ENCODE measurements at regions not wholly inside any gene's neighbourhood (a gene's known extent, or its start where the extent isn't known, plus 50 kb on each side); places are given as distances from the start of the nearest gene placed in this dataset.

GRCh38 chr9:135023786-135024405 is 63.6 kb upstream of the OLFM1 start:
- Histone ChIP-seq H3K27ac (no peak overlapping the region), H3K9me3 (no peaks in the 10 kb centered on the region), H3K4me3 (ENCODE audit: low read depth in 1 of 2, low read length in 1 of 2) (no peak overlapping the region), H3K4me1 (ENCODE audit: control insufficient read depth in 1 of 2, insufficient read depth in 1 of 2, low read depth in 1 of 2, low read length in 1 of 2) (no peaks in the 10 kb centered on the region), H3K27me3 (peaks cover 31% of the 10 kb centered on the region), H3K36me3 (no peaks in the 10 kb centered on the region)
- no peak for TF ChIP-seq CTCF (IDR thresholded peaks at IDR 0.05)

GRCh38 chr9:135029463-135029862 is 58.0 kb upstream of the OLFM1 start:
- no peak for TF ChIP-seq CTCF (IDR thresholded peaks at IDR 0.05)
- Histone ChIP-seq H3K4me1 (ENCODE audit: control insufficient read depth in 1 of 2, insufficient read depth in 1 of 2, low read depth in 1 of 2, low read length in 1 of 2) (no peaks in the 10 kb centered on the region), H3K27me3 (peaks cover 7% of the 10 kb centered on the region), H3K27ac (no peak overlapping the region), H3K36me3 (no peaks in the 10 kb centered on the region), H3K4me3 (ENCODE audit: low read depth in 1 of 2, low read length in 1 of 2) (no peak overlapping the region), H3K9me3 (no peaks in the 10 kb centered on the region)

- H3K4me1 ChIP-seq (ENCODE audit: control insufficient read depth in 1 of 2, insufficient read depth in 1 of 2, low read depth in 1 of 2, low read length in 1 of 2): no peaks in the 10 kb centered on the region
- TF ChIP-seq CTCF (IDR thresholded peaks at IDR 0.05): no peak
- H3K9me3 ChIP-seq: no peaks in the 10 kb centered on the region
- no peak overlapping the region for H3K27ac ChIP-seq
- H3K4me3 ChIP-seq (ENCODE audit: low read depth in 1 of 2, low read length in 1 of 2): no peak overlapping the region
- peaks cover 7% of the 10 kb centered on the region for H3K27me3 ChIP-seq
- H3K36me3 ChIP-seq: no peaks in the 10 kb centered on the region
Observed at GRCh38 chr9:135029871-135030565, 57.5 kb upstream of the OLFM1 start.

GRCh38 chr9:135030566-135031226 is 56.8 kb upstream of the OLFM1 start:
- Histone ChIP-seq H3K9me3 (no peaks in the 10 kb centered on the region), H3K27ac (no peak overlapping the region), H3K4me1 (ENCODE audit: control insufficient read depth in 1 of 2, insufficient read depth in 1 of 2, low read depth in 1 of 2, low read length in 1 of 2) (no peaks in the 10 kb centered on the region), H3K27me3 (peaks cover 7% of the 10 kb centered on the region), H3K36me3 (no peaks in the 10 kb centered on the region), H3K4me3 (ENCODE audit: low read depth in 1 of 2, low read length in 1 of 2) (no peak overlapping the region)
- TF ChIP-seq CTCF (IDR thresholded peaks at IDR 0.05): no peak

GRCh38 chr9:135032041-135032835 is 55.2 kb upstream of the OLFM1 start:
- H3K27me3 ChIP-seq: peaks cover 7% of the 10 kb centered on the region
- H3K4me1 ChIP-seq (ENCODE audit: control insufficient read depth in 1 of 2, insufficient read depth in 1 of 2, low read depth in 1 of 2, low read length in 1 of 2): no peaks in the 10 kb centered on the region
- no peaks in the 10 kb centered on the region for H3K36me3 ChIP-seq
- TF ChIP-seq CTCF (IDR thresholded peaks at IDR 0.05): no peak
- H3K27ac ChIP-seq: no peak overlapping the region
- no peak overlapping the region for H3K4me3 ChIP-seq (ENCODE audit: low read depth in 1 of 2, low read length in 1 of 2)
- H3K9me3 ChIP-seq: no peaks in the 10 kb centered on the region

All from neutrophil (primary cell).